ENCODE measurements at regions not wholly inside any gene's neighbourhood (a gene's known extent, or its start where the extent isn't known, plus 50 kb on each side); places are given as distances from the start of the nearest gene placed in this dataset.
A peak's percentile ranks its signal among the peaks of the same experiment; 100 is the strongest.

- peak; percentile 75 to 90 (median 85) for TF ChIP-seq CTCF (IDR thresholded peaks at IDR 0.05 in 2 of 3, conservative IDR thresholded peaks at IDR 0.05 in 1 of 3; ENCODE audit: insufficient read depth in 2 of 3, low read depth in 1 of 3, low read length in 3 of 3)
- TF ChIP-seq MYNN (IDR thresholded peaks at IDR 0.05) = peak; percentile 94
- no peak for TF ChIP-seq MYNN (CRISPR knock-in tag; IDR thresholded peaks at IDR 0.05)
- peak; percentile 15 for TF ChIP-seq CTCFL (IDR thresholded peaks at IDR 0.05; ENCODE audit: borderline replicate concordance, insufficient read depth, low read depth, low read length, poor library complexity, severe bottlenecking)
- TF ChIP-seq SMC3 (conservative IDR thresholded peaks at IDR 0.05; ENCODE audit: insufficient read depth, low read depth, low read length) = peak; percentile 65
- TF ChIP-seq CBX3 (IDR thresholded peaks at IDR 0.05; ENCODE audit: borderline replicate concordance in 1 of 2, low read length in 2 of 2) = 0 out of 3 replicates have a peak, but pooled peaks of 1 of the 2 experiments have one; percentile 27
- 0 out of 2 replicates have a peak, but pooled peaks have one; percentile 55 for TF ChIP-seq CC2D1A (IDR thresholded peaks at IDR 0.05)
- TF ChIP-seq XRCC5 (IDR thresholded peaks at IDR 0.05; ENCODE audit: low read depth, low read length) = no peak
- peak in 1 of 2 experiments; percentile 62; a peak in 1 of 4 replicates for TF ChIP-seq SRF (CRISPR knock-in tag; IDR thresholded peaks at IDR 0.05)
- TF ChIP-seq SIX5 (IDR thresholded peaks at IDR 0.05; ENCODE audit: borderline replicate concordance in 1 of 2, insufficient read depth in 1 of 2, low read depth in 1 of 2, low read length in 2 of 2) = no peak
- TF ChIP-seq REST (IDR thresholded peaks at IDR 0.05; ENCODE audit: borderline replicate concordance) = peak; percentile 85
- TF ChIP-seq REST (CRISPR knock-in tag; IDR thresholded peaks at IDR 0.05; ENCODE audit: low read depth) = no peak
- no peak for TF ChIP-seq CREB3 (tag; conservative IDR thresholded peaks at IDR 0.05; ENCODE audit: low read depth)
Measured at GRCh38 chr4:128574706-128575105, 234.8 kb upstream of the JADE1 start (continued).
